GM19240 (cell line): ENCODE measurements at regions not wholly inside any gene's neighbourhood (a gene's known extent, or its start where the extent isn't known, plus 50 kb on each side); places are given as distances from the start of the nearest gene placed in this dataset.
"Not testable (repeated sequence)": the region's sequence is repeated elsewhere in the genome, so short reads cannot be mapped to it uniquely, and the experiment has no call there.

Experiments
- DNase-seq: peaks from one replicate; pipeline ENCODE4 v3.0.0; 2011; ENCODE audit warnings: low spot score; ENCODE audit not compliant: insufficient read length

DNA sequence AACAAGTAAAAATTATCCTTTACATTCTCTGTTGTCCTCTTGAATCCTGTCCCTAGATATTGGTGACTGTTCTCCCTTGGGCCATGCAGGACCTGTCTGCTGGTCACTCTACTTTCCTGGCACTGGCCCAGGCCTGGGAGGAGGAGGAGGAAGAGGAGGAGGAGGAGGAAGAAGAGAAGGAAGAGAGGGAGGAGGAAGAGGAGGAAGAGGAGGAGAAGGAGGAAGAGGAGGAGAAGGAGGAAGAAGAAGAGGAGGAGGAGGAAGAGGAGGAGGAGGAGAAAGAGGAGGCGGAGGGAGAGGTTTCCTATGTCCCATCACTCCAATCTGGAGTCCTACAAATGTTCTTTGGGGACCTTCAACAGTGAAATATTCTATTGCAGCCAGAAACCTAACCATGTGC is 97.3 kb upstream of the NAMPT start:
- DNase-seq = no peak

DNA sequence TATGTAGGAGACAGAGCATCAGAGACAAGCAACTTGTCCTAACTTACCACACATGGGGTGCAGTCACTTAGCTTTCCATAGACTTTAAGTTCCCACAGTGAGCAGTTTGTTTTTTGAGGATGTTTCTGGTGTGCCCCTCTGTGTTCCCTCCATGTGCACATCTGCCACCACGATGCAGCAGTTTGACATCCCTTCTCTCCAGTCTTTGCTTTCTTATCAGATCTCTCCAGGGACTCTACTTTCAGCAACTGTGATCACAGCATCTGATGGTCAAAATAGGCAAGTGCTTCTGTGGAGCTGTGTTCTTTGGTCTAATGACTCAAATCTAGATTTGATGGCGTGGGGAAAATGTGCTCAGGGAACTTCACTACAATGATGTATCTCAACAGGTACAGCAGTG is 96.5 kb upstream of the NAMPT start:
- no peak for DNase-seq

DNA sequence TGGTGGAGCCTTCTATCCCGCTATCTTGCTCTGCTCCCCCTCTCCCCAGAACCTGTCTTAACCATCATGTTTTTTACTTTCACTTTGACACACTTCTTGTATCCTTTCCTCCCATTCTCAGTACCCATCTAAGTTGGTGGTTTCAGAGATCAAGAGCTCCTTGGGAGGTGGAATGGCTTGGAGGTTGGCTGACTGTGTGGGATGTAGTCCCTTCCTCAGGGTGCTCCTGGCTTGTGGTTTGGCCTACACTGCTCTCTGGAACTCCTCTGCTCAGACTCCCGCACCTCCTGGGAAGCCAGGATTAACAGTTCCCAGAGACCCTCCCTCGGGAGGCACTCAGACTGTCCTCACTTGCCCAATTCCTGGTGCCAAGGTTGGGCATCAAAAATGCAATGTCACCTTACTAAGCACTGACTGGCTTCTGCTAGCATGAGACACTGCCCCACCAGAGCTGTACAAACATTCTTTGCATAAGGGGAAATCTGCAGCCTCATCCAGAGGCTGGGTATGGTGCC is 93.1 kb upstream of the NAMPT start:
- DNase-seq = no peak

DNA sequence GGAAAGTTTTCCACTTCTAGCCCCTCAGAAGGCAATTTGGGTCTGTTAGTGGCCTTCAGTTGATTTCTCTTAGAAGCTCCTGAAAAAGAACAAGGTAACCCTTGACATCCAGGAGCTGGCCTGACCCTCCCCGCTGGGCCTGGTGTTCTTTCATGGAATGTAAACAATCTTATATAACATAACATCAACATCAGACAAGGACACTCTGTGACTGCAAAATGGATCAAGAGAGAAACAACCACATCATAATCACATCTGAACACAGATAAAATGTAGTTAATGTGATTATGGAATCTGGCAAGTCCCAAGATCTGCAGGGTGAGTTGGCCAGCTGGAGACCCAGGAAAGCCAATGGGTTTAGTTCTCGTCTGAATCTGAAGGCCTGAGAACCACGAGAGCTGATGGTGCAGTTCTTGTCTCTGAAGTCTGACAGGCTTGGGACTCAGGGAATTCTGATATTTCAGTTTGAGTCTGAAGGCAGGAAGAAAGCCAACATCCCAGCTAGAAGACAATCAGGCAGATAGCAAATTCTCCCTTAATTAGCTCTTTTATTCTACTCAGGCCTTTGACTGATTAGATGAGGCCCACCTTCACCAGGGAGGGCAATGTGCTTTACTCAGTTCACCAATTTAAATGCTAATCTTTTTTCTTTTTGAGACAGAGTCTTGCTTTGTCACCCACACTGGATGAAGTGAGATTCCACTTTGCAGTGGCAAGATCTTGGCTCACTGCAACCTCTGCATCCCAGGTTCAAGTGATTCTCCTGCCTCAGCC is 91.4 kb upstream of the NAMPT start:
- DNase-seq = no peak

DNA sequence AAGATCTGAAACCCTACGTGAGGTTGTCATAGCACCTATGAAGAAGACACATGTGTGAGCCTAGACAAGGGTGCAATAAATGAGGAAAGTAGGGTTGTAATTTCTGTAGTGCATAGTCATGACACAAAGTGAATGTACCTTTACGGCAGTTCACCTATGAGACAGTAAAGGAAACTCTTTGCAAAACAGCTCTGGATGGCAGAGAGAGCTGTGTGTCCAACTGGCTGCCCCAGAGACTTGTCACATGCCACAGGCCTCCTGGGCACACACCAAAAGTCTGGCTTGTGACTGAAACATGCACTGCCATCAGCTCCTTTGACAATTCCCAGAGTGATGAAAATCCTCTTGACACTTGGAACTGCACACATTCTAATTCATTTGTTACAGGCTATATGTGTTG is 90.7 kb upstream of the NAMPT start:
- DNase-seq = no peak

DNA sequence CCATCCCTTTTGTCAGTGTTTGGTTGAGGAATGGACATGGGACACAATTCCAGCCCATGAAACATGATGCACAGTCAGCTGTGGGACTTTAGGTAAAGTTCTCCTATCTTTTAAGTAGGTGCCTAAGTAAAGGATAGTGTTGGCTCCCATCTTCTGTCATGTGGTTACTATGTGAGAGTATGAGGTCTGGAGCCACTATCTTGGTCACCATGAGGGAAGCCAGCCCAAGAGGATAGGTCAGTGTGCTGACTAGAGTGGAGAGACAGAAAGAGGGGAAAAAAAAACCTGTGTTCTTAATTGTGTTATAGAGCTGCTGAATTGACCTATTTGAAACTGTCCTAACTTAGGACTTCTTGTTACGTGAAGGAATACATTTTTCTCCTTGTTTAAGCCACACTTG is 89.7 kb upstream of the NAMPT start:
- no peak for DNase-seq

DNA sequence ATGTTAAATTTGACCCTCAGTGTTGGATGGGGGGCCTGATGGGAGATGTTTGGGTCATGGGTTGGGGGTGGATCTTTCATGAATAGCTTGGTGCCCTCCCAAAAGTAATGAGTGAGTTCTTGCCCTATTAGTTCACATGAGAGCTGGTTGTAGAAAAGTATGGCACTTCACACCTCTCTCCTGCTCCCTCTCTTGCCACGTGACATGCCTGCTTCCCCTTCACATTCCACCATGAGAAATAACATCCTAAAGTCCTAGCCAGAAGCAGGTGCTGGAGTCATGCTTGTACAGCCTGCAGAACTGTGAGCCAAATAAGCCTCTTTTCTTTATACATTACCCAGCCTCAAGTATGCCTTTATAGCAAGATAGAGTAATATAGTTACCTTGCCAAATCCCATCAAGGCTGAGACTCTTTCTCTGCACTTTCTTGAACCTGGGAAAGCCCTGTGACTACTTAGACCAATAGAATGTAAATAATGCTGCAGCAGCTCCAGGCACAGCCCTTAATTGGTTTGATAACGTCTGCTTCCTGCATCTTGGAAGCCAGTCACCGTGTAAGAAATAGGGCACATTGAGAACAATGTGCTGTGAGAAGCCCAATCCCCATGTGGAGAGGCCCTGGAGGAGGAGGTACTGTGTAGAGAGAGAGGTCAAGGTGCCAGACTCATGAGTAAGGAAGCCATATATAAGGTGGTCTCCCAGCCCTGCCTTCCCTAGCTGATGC is 88.0 kb upstream of the NAMPT start:
- DNase-seq = no peak

DNA sequence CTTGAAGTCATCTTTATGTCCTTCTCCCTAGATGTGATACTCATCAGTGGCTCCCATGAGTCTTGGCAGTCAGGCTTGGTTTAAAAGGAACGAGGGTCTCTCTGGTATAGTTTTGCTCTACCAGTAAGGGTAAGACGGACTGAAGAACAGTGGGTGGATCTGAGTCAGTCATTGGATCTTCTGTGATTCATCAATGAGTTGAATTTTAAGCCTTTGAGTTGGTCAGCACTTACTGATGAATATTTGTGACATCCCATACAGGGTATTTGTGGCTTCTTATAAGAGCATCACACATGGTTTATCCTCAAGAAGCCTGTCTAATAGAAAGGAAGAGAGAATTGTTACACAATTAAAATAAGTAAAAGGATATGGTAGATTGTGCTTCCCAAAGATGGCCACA is 87.3 kb upstream of the NAMPT start:
- no peak for DNase-seq

DNA sequence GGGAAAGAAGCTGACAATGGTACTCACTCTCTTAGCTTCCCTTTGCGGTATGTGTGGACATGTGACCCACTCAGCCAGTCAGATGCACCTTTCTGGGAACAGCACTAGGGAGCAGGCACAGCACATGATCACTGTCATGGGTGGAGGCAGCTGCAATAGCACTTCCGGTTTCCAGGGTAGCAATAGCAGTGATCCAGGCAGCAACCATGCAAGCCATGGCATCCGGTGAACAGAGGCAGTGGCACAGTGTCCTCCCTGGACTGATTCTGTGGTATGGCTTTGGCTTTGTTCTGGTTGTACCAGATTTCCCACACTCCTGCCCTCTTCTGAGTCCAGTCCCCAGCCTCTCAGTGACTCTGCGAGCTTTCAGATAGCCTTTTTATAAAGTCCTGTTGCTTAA is 86.8 kb upstream of the NAMPT start:
- DNase-seq = no peak

DNA sequence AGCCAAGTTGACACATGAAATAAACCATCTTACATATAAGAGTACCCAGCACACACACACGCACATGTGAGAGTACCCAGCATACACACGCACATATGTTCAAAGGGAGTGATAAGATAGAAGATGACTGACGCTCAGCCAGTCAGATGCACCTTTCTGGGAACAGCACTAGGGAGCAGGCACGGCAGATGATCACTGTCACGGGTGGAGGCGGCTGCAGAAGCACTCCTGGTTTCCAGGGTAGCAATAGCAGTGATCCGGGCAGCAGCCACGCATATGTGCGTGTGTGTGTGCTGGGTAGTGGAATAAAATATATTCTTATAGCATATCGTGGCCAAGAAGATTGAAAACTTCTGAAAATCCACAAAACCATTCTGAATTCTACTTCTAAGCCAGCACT is 85.8 kb upstream of the NAMPT start:
- DNase-seq = no peak

DNA sequence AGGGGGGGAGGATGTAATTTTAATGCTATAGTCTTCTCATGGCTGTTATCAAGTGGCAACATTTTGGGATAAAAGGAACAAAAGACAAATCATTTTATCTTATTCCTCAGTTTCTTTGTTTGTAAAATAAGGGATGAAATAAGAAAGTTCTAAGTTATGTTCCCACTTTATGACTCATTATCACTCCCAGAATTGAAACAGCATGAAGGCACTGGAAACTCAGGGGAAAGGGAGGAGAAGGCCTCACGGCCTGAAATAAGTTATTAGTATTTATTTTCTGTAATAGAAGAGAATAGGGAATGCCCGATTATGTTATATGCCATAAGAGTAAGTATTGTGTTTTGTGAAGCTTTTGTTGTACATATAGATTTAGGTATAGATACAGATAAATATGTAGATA is 85.0 kb upstream of the NAMPT start:
- no peak for DNase-seq

DNA sequence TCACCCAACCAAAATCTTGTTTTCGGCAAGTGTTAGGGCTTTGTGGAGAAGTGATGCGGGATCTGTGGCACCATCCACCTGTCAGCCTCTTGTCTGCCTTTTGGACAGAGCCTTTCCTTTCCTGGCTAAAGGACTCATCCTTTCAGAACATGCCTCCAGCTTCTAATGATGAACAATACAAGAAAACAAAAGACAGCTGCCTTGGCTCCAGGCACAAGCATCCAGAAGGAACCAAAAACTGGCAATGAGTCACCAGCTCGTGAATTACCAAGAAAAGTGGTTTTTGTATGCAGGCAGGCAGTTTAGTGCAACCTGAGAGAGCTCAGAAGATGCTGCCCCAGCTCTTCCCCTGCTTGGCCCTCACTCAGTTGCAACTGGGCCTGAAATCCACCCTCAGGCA is 84.6 kb upstream of the NAMPT start:
- DNase-seq = no peak

DNA sequence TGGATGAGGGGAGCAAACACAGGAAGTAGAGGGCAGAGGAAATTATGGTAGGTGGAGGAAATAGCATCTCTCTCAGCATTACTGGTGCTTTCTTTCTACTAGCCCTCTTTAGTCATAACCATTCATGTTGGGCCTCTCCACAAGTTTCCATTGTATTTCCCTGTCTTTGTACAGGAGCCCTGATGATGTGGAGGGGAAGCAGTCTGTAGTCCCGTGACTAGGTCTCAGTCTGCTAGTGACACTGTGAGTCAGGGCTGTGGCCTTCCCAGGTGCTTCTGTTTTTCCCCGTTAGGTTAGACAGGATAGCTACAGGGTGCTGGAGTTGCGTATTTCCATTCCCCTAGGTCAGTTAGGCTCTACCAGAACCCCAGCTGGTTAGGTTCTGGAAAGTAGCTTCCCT is 82.9 kb upstream of the NAMPT start:
- DNase-seq = no peak

DNA sequence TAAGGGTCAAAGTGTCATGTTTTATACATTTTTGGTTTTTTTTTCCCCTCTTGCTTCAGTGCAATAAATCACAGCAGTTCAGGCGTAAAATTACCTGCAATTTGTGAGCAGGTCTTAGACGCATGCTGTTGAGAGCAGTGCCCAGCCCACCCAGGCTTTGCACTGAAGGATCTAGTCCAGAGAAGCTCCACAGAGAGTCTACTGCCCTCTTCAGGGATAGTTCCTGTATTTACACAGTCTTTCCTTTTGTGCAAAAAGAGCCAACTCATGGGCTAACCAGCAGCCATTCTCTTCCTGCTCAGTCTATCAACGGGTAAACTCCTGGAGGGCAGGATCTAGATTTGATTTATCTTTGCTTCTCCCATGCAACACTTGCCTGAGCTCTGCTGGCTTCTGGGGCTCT is 82.2 kb upstream of the NAMPT start:
- no peak for DNase-seq

DNA sequence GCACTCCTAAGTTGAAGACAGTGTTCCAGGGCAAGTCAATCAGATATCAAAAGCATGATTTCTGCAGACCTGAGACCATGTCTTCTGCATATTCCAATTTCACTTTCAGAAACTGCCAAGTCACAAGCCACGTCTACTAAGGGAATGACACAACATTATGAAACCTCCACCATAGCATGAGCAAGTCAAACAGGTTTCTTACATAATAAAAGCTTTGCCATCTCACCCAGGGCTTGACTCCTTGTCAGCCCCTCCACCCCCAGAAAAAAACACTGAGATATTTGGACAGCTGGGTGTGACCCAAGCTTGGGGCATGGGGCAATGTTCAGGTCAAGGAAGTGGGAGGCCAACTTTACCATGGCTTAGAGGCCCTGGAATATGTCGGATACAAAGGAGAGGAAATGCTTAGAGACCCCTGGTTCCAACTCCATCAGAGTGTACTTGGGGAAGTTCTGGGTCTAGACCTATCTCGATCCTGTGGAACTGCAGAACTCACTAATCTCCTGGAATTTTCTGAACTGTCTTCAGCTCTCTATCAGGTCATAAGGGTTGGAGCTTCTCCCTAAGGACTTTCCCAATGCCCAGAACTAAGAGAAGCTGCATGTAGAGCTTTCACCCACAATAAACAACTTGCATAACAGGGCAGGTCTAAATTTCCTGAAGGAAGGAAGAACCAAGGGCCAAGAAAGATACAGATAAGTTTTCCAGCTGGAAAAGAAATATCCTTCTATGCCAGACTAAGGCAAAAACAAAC is 80.6 kb upstream of the NAMPT start:
- no peak for DNase-seq

DNA sequence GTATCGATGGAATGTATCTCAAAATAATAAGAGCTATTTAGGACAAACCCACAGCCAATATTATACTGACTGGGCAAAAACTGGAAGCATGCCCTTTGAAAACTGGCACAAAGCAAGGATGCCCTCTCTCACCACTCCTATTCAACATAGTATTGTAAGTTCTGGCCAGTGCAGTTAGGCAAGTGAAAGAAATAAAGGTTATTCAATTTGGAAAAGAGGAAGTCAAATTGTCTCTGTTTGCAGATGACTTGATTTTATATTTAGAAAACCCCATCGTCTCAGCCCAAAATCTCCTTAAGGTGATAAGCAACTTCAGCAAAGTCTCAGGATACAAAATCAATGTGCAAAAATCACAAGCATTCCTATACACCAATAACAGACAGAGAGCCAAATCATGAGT is 77.7 kb upstream of the NAMPT start:
- DNase-seq = not testable (repeated sequence)

DNA sequence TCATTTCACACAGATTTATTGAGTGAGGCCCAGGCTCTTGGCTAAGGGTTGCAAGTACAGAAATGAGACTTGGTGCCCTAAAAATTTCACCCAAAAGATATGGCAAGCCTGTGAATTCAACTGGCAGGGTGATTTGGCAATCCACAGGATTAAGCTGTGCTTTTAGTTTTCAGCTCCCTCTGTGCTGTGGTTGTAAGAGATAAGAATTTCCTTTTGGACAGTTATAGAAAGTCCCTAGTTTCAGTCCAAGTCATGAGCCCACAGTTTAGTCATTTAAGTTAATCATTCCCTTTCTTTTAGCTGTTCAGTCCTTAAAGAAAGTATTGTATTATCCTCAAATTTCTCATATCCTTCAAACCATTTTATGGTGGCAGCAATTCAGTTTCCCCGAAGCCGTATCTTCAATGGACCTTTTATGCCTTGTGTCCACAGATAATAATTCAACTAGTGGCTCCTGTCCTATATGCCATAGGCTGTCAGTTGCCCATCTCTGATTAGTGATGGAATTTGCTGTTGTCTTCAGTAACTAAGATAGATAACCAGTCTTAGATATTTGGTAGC is 73.4 kb upstream of the NAMPT start:
- DNase-seq = no peak

DNA sequence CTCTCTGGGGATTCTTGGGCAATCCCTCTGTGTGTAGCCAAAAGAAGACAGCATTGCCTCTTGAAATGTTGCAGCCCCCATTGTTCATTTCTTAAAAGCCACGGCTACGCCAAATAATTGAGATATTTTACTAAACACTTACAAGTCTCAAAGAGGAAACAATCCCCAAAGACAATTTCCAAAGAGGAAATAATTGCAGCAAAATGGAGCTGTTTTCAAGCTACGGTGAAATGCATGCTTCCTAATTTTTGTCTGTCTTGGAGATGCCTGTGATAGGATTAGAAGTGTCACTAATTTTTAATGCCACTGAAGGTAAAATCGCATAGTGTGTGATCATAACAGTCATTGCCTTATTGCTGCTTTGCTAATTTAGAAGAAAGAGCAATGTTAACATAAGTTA is 72.9 kb upstream of the NAMPT start:
- no peak for DNase-seq

DNA sequence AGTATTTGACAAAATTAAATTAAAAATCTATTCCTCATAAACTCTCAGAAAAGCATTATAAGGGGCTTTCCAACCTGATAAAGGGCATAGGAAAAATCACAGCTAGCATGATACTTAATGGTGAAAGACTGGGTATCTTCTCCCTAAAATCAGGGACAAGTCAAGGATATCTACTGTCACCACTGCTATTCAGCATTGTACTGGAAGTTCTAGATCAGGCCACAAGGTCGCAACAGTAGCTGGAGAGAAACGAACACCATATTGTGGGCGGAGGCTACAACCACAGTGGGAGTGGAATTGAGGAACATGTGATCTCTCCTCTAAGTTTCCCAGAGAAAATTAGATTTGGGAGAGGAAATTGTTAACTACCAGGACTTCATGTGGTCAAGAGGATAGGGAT is 70.0 kb upstream of the NAMPT start:
- DNase-seq = no peak

DNA sequence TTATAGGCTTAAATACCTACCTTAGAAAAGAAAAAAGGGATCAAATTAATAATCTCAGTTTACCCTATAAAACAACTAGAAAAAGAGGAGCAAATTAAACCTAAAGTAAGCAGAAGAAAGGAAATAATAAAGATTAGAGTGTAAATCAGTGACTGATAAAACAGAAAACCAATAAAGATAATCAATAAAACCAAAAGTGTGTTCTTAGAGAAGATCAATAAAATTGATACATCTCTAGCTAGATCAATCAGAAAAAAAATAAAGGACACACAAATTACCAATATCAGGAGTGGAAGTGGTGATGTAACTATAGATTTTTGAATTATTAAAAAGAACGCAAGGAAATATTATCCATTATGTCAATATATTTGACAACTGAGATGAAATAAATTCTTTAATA is 69.2 kb upstream of the NAMPT start:
- no peak for DNase-seq

DNA sequence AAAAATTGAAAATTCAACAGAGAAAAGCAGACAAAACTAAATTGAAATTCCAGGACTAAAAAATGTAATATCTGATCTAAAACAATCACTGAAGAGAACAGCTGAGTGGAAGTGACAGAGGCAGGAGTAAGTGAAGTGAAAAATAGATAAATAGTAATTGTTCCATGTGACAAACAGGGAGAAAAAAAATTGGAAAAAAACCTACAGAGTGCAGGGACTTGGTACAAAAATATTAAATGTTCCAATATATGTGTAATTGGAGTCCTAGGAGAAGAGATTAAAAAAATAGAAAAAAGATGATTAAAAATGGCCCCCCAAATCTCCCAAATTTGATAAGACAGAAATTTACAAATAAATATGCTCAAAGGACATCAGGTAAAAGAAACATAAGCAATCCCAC is 63.4 kb upstream of the NAMPT start:
- no peak for DNase-seq

DNA sequence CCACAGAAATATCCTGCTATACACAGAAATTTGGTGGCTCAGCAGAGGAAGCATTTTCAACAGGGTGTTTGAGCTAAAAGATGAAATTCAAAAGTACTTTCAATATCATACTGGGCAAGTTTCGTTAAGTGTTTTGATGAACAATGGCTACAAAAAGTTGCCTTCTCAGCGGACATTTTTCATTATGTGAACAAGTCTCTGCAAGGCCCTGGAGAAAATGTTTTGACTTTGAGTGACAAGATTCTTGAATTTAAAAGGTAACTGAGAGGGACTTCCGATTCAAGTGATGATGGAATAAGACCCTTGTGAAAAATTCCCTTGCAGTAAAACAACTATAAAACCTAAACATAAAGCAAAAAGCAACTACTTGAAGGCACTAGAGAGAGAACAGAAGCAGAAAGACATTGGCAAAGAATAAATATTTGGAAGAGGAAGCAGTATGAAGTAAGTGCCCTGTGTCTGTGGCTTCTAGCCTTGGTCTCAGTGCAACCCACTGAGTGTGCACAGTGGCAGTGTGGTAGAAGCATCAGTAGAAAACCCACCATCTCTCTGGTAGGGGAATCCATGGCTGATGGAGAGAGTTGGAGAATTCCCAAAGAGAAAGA is 62.5 kb upstream of the NAMPT start:
- no peak for DNase-seq
